NCI-H524 treated with DMSO at 0.1 percent for 48 hours (cell line): ENCODE measurements at regions not wholly inside any gene's neighbourhood (a gene's known extent, or its start where the extent isn't known, plus 50 kb on each side); places are given as distances from the start of the nearest gene placed in this dataset.
"Not testable (repeated sequence)": the region's sequence is repeated elsewhere in the genome, so short reads cannot be mapped to it uniquely, and the experiment has no call there.

Experiments used
- DNase-seq: peaks from one replicate; lab custom pipeline; 2025; lab: John Stamatoyannopoulos, UW

DNA sequence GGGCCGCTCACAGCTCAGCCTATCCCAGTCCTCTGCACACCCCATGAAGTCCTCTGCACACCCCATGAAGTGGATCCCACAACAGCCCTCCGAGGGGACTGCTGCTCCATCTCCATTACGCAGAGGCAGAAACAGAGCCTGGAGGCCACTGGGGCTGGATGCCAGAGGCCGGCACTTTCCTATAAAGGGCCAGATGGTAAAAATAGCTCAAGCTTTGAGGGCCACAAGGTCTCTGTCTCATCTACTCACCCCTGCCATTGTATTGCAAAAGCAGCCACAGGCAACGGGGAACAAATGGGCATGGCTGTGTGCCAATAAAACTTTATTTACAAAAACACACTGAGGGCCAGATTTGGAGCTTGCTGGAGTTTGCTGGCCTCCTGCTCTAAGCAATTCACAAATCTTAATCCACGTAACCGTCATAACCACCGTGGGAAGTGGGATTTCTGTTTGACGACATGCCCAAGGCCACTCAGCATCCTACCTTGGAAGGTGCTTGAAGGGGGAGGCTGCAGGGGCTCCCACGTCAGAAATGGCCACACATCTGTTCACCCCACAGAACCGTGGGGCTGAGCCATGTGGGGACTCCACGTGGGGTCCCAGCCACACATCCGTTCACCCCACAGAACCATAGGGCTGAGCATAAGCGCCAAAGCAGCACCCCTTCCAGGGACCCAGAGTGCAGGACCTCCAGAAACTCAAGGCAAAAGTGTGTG is 92.0 kb downstream of the NCOR2 start:
- DNase-seq: no peak

DNA sequence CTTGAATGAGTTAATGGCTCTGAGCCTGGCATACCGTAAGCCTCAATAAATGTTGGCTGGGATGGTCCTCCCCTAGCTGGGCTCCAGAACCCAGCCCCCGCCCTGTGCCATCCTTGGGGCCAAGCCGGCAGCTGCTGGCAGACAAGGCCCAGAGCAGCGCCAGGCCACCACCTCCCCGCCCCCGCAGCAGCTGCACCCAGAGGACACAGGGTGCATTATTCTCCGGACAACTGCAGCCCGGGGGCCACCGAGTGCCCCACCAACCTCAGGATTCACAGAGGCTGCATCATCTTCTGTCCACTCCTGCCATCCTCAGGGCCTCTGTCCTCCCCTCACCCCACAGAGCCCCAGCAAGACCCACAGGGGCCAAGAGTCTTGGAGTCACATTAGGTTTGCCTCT is 92.7 kb downstream of the NCOR2 start:
- DNase-seq: no peak

DNA sequence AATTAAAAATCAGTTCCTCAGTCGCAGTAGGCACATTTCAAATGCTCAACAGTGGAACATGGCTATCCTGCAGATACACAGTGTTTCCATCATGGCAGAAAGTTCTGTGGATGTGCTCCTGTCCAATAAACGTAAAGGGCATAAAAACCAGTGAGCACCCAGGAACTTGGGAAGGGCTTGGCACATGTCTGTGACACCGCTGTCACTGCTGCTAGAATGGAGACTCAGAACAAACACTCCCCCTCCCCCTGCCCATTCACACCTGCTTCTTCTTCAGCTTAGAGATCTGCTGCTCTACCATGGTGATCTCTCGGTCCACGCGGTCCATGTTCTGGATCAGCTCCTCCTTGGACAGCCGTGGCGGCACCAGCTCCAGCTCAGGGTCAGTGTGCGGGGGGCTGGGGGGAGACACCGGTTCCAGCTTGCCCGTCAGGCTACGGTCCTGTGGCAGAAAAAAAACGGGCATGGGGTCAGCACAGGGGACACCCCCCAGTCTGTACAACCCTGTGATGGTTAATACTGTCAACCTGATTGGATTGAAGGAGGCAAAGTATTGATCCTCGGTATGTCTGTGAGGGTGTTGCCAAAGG is 94.6 kb downstream of the NCOR2 start:
- no peak for DNase-seq

DNA sequence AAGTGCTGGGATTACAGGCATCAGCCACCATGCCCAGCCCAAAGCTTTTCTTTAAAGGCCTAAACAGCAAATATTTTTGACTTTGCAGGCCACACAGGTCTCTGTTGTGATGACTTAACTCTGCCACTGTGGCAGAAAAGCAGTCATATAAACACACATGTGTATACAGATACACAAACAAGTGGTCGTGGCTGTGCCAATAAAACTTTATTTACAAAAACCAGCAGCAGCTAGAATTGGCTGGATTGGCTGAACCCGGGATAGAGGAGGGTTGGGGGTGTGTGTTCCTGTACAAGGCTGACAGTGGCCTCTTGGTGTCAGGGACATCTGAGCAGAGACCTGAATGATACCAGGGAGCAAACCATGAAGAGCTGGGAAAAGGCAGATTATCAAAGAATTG is 95.6 kb downstream of the NCOR2 start:
- no peak for DNase-seq

DNA sequence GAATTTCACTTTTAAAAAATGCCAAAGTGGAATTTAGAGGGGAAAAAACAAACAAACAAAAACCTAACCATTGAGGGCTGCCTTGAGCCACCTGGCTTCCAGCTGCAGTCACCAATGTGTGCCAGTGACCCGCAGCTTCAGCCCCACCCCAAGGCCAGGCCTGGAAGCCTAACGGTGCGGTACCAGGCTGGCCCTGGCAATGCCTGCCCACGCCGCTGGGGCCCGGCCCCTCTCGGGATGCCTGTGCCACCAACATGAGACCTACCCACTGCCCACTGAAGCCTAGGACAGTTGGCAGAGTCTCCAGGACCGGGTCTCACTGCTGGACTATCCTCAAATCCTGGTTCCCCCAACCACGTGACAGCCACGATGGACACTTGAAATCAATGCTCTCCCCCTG is 96.6 kb downstream of the NCOR2 start:
- DNase-seq: no peak

DNA sequence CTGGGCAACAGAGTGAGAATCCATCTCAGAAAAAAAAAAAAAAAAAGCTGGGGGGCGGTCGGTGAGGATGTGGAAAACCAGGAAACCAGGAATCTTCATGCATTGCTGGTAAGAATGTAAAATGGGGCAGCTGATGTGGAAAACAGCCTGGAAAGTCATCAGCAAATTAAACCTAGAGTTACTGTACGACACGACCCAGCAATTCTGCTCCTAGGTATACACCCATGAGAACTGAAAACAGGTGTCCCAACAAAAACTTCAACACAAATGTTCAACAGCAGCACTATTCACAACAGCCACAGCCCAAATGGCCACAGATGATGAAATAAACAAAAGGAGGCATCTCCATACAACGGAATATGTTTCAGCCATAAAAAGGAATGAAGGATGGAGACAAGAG is 97.3 kb downstream of the NCOR2 start:
- DNase-seq: no peak

DNA sequence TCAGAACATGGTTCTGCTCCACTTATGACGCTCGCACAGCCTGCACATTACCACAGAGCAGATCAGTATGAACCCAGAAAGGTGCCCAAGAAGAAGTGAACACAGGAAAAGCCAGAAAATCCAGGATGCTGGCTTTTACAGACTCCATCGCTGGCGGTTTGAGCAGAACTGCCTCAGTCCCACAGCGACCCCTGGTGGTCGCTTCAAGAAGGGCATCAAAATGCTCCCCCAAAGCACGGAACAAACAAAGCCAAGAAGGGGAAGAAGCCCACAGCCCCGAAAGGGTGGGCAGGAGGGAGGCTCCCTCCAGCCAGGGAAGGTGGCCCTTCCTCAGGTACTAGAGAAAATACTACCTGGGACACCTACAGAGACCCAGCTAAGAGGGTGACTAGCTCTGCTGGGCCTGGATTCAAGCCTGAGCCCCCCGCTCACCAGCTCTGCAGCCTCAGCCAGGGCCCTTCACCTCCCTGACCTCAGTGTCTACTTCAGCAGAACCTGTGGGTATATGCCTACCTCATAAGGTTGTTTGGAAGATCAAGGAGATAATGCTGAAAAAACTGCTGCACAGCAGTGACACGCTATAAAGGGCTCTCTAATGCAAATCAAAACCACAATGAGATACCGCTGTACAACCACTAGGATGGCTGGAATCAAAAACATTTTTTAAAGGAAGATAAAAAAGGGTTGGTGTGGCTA is 98.1 kb downstream of the NCOR2 start:
- DNase-seq: no peak

DNA sequence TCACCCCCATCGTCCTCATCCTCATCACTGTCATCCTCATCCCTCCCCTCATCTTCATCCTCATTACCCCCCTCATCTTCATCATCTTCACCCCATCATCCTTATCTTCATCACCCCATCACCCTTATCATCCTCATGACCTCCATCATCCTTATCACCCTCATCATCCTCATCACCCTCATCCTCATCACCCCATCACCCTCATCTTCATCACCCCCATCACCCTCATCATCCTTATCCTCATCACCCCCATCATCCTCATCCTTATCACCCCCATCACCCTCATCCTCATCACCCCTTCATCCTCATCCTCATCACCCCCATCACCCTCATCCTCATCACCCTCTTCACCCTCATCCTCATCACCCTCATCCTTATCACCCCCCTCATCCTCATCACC is 99.9 kb downstream of the NCOR2 start:
- not testable (repeated sequence) for DNase-seq

DNA sequence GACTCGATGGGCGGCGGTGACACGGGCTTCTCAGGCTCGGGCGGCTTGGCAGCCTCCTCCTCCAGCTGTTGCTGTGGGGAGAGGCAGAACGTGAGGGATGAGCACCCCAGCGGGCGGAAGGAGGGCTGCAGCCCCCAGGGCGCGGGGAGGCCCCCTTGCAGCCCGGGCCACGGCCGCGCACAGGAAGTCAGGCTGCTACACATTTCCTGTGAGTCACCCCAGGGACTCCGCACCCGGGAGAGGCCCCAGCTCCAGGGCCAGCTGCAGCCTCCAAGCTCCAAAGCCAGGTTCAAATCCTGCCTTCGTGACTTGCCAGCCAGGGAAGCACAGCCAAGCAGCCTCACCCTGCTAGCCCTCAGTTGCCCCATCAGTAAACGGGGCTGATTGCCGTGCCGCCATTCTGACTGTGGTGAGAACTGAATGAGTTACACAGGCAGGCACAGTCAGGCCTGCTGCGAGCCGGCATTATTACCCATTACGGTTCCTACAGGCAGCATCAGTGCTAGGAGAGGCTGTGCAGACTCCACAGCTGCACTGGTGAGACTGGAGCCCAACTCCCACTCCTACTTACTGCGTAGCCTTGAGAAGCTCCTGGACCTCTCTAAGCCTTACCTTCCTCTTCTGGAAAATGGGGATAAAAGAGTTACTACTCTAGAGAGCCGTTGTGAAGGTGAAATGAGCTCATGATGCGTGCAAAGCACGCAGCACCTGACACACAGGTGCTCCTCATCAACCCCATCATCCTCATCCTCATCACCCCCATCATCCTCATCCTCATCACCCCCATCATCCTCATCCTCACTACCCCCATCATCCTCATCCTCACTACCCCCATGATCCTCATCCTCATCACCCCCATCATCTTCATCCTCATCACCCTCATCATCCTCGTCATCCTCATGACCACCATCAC is 100.9 kb downstream of the NCOR2 start:
- no peak for DNase-seq

DNA sequence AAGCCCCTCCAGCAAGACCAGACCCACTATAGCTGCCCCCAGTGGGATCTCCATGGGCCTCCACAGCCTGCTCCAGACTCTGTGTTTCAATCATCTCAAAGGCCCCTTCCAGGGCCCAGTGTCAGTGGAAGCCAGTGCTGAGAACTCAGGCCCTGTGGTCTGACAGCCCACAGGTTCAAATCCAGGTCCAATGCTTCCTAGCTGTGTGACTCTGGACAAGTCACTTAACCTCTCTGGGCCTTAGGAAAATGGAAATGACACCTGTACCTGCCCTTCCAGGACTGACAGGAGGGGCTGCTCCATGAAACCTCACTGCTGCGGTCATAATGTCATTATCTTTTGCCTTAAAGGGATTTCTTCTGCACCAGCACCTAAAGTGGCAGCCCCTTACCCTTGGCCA is 101.9 kb downstream of the NCOR2 start:
- DNase-seq: no peak

DNA sequence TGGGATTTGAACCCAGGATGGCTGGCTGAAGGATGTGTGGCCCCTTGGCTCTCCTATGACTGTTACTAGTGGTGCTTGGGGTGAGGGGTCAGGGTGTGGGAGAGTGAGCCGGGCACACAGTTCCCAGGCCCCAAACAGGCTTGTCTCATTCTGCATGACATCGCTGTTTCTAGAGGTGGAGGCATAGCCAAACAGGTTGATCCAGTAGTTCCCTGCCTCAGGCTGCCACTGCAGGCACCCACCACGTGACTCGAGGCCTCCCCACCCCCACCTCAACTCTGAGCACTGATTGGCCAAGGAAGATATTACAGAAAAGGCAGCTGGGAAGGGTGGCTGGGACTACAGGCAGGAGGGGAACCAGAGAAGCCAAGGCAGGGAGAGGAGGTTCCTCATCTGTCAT is 102.6 kb downstream of the NCOR2 start:
- no peak for DNase-seq

DNA sequence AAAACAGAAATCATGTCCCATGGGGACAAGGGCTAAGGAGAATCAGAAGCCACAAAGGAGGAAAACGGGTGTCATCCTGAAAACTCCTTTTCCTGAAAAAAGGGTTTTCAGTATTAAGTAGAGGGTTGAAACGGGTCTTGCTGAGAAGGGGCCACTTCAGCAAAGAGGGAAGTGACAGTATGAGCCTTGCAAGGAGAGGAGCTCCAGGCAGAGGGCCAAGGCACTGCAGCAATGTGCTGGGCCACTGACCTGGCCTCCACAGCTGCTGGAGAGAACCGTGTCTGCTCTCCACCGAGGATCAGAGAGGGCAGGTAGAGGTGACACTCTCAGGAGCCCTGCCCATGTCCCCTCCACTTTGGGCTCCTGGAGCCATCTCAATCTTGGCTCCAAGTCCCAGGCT is 103.3 kb downstream of the NCOR2 start:
- DNase-seq: no peak

DNA sequence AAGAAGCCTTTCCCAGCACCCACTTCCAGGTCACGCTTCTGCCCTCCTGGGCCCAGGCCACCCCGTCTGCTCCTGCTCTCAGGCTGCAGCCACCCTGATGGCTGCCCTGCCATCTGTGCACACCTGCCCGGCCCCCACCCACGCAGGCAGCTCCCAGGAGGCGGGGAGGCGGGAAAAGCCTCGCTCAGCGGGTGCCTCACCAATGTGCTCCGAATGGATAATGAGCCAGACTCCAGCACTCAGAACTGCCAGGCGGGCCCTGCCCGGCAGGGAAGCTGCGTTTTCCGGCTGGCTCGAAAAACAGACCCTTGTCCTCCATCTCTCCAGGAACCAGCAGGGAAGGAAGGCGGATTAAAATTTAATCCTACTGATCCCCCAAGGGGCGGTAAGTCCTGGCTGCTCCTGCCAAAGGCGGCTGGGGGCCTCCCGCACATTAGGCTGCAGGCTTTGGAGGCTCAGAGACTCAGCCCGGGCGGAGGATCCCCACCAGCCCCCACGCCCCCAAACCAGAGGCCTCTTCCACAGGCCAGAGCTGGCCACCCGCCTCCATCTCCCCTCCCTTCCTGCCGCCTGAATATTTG is 104.0 kb downstream of the NCOR2 start:
- peak; percentile 91 for DNase-seq

DNA sequence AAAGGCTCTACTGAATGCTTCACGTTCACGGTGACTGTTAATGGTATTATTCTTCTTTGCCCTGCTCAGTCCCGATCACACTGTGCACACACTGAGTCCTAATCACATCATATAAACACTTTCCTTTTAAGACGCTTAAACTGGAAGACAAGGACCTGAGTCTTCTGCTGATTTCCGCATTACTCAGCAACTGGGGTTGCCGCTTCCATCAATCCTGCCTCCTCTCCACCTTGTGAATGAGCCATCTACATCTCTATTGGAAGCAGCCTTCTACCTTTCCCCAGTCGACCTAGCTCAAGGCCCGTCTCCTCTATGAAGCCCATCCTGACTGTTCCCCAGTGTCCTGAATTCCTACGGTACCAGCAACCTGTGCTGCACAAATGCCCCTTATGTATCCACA is 104.7 kb downstream of the NCOR2 start:
- no peak for DNase-seq

DNA sequence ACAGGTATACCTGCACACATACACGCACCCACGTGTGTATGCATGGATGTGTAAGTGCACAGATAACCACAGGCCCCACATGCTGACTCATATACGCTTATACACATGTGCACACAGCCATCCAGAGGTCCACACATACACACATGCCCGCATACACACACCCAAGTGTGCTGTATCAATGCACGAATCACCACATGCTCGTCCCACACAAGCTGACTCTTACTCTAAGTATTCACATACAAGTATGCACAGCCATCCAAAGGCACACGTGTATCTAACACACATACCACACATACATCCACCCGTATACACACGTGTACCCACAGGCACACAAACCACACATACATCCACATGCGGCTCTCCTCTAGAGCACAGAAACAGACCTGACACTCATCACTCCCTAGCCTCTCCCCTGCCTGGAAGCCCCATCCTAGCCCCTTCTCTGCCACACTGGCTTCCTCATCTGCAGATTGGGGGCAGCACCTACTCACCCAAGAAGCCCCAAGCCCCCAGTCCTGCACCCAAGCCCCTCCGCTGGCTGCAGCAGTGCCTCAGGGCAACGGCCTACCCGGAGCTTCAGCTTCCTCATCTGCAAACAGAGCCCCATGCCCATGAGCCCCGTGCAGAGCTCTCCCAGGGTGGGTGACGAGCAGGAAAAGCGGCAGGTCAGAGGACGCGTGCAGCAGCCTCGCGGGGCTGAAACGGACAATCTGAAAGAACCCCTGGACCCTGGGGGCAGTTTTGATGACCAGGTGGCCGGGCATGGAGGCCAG is 105.4 kb downstream of the NCOR2 start:
- DNase-seq: no peak

DNA sequence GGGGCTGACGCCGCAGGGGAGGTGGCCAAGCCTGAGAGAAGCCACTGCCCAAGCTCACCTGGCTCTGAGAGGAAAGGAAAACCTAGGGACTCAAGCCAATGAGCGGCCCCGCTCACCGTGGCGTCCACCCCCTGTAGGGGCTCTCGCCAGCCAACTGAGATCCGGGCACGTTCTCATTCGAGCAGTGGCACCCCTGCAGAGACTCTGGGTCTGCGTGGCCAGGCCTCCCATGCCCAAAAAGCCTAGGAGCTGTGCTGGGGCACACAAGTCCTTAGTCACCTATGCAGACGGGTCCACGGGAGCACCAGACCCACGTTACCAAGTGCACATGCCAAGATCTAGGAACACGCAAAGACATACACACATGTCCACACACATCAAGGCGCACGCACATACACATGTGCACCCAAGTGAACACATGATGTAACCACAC is 106.2 kb downstream of the NCOR2 start:
- no peak for DNase-seq

DNA sequence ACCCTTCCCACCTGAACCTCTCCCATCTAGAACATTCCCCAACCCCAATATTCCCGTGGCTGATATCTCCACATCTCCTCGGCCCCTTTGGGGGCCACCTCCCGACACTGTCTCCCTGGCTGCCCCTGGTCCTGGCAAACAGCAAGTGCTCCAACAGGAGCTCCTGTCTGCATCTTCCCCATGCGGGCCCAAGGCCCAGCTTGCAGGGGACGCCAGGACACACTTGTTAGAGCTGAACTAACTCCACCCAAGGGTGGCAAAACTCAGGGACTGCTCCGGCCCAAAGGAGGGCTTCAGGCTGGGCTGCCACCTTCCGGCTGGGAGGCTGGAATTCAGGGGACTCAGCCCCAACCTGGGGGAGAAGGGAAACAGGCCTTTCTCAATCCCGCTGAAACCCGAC is 106.6 kb downstream of the NCOR2 start:
- DNase-seq: no peak

DNA sequence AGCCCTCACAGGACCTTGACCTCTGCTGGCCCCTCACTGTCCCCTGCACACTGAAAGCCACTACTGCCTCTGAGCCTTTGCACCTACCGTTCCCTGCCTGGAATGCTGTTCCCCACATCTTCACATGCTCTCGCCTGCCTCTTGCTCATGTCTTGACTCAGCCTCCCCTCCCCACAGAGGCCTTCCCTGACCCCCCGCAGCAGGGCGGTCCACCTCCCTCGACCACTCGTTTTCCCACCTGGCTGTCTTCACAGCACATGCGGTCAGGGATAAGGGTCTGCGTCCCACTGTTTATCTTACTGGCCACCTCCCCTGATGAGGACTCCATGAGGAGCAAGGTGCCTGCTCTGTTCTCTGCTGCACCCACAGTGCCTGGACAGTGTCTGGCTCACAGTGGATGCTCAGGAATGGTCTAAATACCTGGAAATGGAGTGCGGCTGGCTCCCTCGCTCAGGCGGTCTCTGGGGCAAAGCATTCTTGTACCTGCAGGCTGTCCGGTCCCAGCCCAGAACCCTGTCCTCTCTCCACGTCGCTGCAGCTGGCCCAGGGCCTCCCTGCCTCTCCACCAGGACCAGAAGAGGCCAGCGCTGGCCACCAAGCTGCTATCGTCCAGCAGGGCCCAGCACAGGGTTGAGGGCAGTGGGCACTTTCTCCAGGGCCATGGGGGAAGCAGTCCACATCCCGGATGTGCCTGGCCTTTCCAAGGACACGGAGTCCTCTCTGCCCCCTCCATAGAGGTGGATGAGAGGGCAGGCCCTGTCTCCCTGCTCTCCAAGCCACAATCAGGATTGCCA is 107.4 kb downstream of the NCOR2 start:
- DNase-seq: no peak

DNA sequence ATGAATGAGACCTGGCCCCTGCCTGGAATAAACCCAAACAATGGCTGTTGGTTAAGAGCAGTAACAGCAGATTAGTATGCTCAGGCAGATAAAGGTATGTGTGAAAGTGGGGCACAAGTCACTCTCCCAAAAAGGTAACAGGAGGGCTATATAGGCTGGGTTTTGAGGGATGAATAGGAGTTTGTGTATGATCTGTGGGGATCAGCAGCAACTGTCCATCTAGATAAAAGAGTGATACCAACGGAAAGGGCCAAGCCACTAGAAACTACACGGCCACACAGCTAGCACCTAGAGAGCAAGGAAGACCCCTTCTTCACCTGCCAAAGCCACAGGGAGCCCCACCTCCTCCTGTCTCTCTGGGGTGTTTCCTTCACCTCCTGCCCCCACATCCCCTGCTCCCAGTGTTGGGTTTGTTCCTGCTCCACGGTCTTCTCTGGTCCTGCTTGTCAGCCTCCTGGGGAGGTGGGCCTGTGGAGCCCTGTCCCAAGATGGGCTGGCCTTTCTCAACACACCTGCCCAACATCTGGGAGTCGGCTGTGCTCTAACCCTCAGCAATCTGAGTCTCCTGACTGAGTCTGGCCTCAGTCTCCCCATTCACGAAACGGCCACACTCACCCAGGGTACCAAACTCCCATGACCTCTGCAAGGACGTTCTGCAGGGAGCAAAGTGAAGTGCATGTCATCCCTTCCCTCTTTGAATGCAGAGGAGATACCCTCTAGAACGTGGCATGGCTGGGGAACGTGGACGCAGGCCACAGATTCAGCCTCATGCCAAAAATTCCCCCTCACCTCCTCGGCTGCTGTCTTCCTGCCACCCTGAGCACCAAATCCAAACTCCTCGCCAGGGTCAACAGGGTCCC is 108.2 kb downstream of the NCOR2 start:
- no peak for DNase-seq
